HepG2 (cell line): ENCODE measurements at regions not wholly inside any gene's neighbourhood (a gene's known extent, or its start where the extent isn't known, plus 50 kb on each side); places are given as distances from the start of the nearest gene placed in this dataset.

Experiments used
- ATAC-seq: fragments of 200-7000 bp; cut with Tn5 transposase; 3 replicates; pipeline ENCODE4 v1.9.1; 2020; ENCODE audit warnings: mild to moderate bottlenecking, moderate library complexity
- BruUV-seq: library from RNA; stranded (reverse); fragments of 400-500 nt; replicated peaks from 2 replicates; lab custom pipeline; 2021; lab: Mats Ljungman, UMichigan
- CTCF ChIA-PET: fragments of 300-600 bp; formaldehyde crosslinking; extraction: SDS; loops from one replicate; lab custom pipeline; 2021; ENCODE audit warnings: low total read pairs, inconsistent platforms, low intra/inter-chr PET ratio; lab: Yijun Ruan, JAX
- POLR2A ChIA-PET: fragments of 350-600 bp; sonication (Branson Sonifier 250); formaldehyde crosslinking; loops from one replicate; lab custom pipeline; 2020; ENCODE audit warnings: antibody characterized with exemption, inconsistent platforms; lab: Yijun Ruan, JAX
- DNase-seq: peaks from one replicate; pipeline ENCODE4 v3.0.0-alpha.2; 2015; ENCODE audit warnings: low spot score
- FAIRE-seq: peaks from 3 replicates; lab custom pipeline; 2011; peaks lifted over from hg19 to GRCh38; lab: Jason Lieb, UNC
- H2AFZ ChIP-seq: one replicate; pipeline ENCODE4 v1.6.1; 2011; ENCODE audit warnings: low read length, inconsistent platforms
- H3K27ac ChIP-seq: fragments of 300-600 bp; 3 replicates; pipeline ENCODE4 v1.8.0; 2011; ENCODE audit warnings: mixed run types, mild to moderate bottlenecking, mixed read lengths, low read length, inconsistent platforms; ENCODE audit not compliant: insufficient read depth; ENCODE audit errors: extremely low read length
- H3K27me3 ChIP-seq, 2 experiments: fragments of 200-600 bp in 1 of 2; 2 replicates in 1 of 2; 3 replicates in 1 of 2; pipeline versions ENCODE4 v1.6.0 to v1.8.0; 2011; ENCODE audit warnings: low read length in 2 of 2, mild to moderate bottlenecking in 2 of 2, moderate library complexity in 2 of 2, inconsistent platforms in 1 of 2; ENCODE audit not compliant: insufficient read depth in 2 of 2, control insufficient read depth in 1 of 2
- H3K36me3 ChIP-seq, 2 experiments: fragments of 200-600 bp in 1 of 2; replicated peaks in 1 of 2; 2 replicates in 1 of 2; 3 replicates in 1 of 2; pipeline versions ENCODE4 v1.5.1 to v1.8.0; 2011; ENCODE audit warnings: low read length in 2 of 2, inconsistent platforms in 1 of 2; ENCODE audit not compliant: insufficient read depth in 2 of 2, control insufficient read depth in 1 of 2
- H3K4me1 ChIP-seq: 2 replicates; pipeline ENCODE4 v1.5.1; 2012; ENCODE audit warnings: low read length, inconsistent platforms; ENCODE audit not compliant: insufficient read depth
- H3K4me2 ChIP-seq: 2 replicates; pipeline ENCODE4 v1.6.0; 2011; ENCODE audit warnings: low read depth, low read length, inconsistent platforms
- H3K4me3 ChIP-seq, 3 experiments: fragments of 200-600 bp in 1 of 3; sonication (generic), shearing (Covaris generic) in 1 of 3; replicated peaks in 1 of 3; 2 replicates each; pipeline ENCODE4 v1.5.1; 2011 to 2016; ENCODE audit warnings: low read length in 3 of 3, inconsistent platforms in 2 of 3, low read depth in 2 of 3, mild to moderate bottlenecking in 2 of 3, control low read depth in 1 of 3, mixed read lengths in 1 of 3; ENCODE audit not compliant: insufficient read depth in 1 of 3
- H3K79me2 ChIP-seq: one replicate; pipeline ENCODE4 v1.6.1; 2011; ENCODE audit warnings: low read length, inconsistent platforms; ENCODE audit not compliant: insufficient read depth
- H3K9ac ChIP-seq: 2 replicates; pipeline ENCODE4 v1.6.0; 2011; ENCODE audit warnings: mild to moderate bottlenecking, low read depth, low read length, inconsistent platforms; ENCODE audit not compliant: insufficient read depth
- H3K9me3 ChIP-seq: 2 replicates; pipeline ENCODE4 v1.5.1; 2012; ENCODE audit warnings: mild to moderate bottlenecking, low read length
- H4K20me1 ChIP-seq: 2 replicates; pipeline ENCODE4 v1.6.0; 2011; ENCODE audit warnings: inconsistent platforms, mild to moderate bottlenecking, low read length, moderate library complexity; ENCODE audit not compliant: insufficient read depth
- ARNT2 ChIP-seq: sonication (generic); formaldehyde crosslinking; IDR thresholded peaks from 2 replicates; pipeline ENCODE4 v1.8.0; 2022; ENCODE audit warnings: mild to moderate bottlenecking, low read depth, missing genetic modification reagents, moderate library complexity
- DPF2 ChIP-seq: sonication (generic); formaldehyde crosslinking; IDR thresholded peaks from 2 replicates; pipeline ENCODE4 v1.4.0; 2020; ENCODE audit warnings: mild to moderate bottlenecking, low read depth, missing genetic modification reagents, borderline replicate concordance
- HNRNPK ChIP-seq: fragments of 200-400 bp; formaldehyde crosslinking; IDR thresholded peaks from 2 replicates; pipeline ENCODE4 v1.6.1; 2018; ENCODE audit warnings: low read length, low read depth, moderate library complexity, mild to moderate bottlenecking; ENCODE audit not compliant: poor library complexity, severe bottlenecking
- KLF11 ChIP-seq: IDR thresholded peaks from 2 replicates; pipeline ENCODE4 v1.6.1; 2016; ENCODE audit warnings: missing compliant biosample characterization
- PCBP2 ChIP-seq: fragments of 200-400 bp; formaldehyde crosslinking; optimal IDR thresholded peaks from 2 replicates; pipeline ENCODE3; 2018; ENCODE audit warnings: low read length, low read depth; ENCODE audit not compliant: poor library complexity, severe bottlenecking
- RFX5 ChIP-seq: IDR thresholded peaks from 2 replicates; pipeline ENCODE4 v1.6.1; 2011; ENCODE audit warnings: low read depth, low read length, improper control_type of control experiment
- TFDP2 ChIP-seq: sonication (generic); formaldehyde crosslinking; IDR thresholded peaks from 2 replicates; pipeline ENCODE4 v1.4.0; 2020; ENCODE audit warnings: missing genetic modification reagents
- THAP7 ChIP-seq: sonication (generic); formaldehyde crosslinking; IDR thresholded peaks from 2 replicates; pipeline ENCODE4 v1.8.1; 2023; ENCODE audit warnings: mild to moderate bottlenecking, missing genetic modification reagents
- ZBTB39 ChIP-seq: sonication (generic); formaldehyde crosslinking; IDR thresholded peaks from 2 replicates; pipeline ENCODE4 v1.5.0; 2020; ENCODE audit warnings: missing genetic modification reagents
- ZNF276 ChIP-seq: sonication (generic); formaldehyde crosslinking; IDR thresholded peaks from 2 replicates; pipeline ENCODE4 v1.4.0; 2020; ENCODE audit warnings: mild to moderate bottlenecking, low read depth, missing genetic modification reagents
- ZNF280B ChIP-seq: sonication (generic); formaldehyde crosslinking; IDR thresholded peaks from 2 replicates; pipeline ENCODE4 v1.5.0; 2020; ENCODE audit warnings: missing genetic modification reagents, mild to moderate bottlenecking, borderline replicate concordance
- WGBS: methylation state at CpG from one replicate; pipeline ENCODE4 v1.1.6; 2017; ENCODE audit warnings: low lambda C conversion rate; 5-methylcytosine and 5-hydroxymethylcytosine counted together
- in situ Hi-C: cut with HindIII; loops from 2 replicates; pipeline ENCODE4 v1.10.0; 2017; ENCODE audit warnings: low pct_unique_long_range_greater_than_20kb; ENCODE audit not compliant: extremely low pct_ligation_motif_present
- intact Hi-C: fragments of 100-400 bp; cut with micrococcal nuclease; formaldehyde crosslinking; loops from one replicate; pipeline ENCODE4 v1.10.0; 2022; ENCODE audit not compliant: unreplicated experiment

GRCh38 chr9:107079589-107079988 is 203.5 kb upstream of the RAD23B start:
- Histone ChIP-seq H3K9me3 (no peaks in the 10 kb centered on the region), H3K9ac (no peak overlapping the region), H3K4me3 (no peak overlapping the region), H4K20me1 (no peaks in the 10 kb centered on the region), H3K4me1 (no peaks in the 10 kb centered on the region), H3K27ac (no peak overlapping the region), H2AFZ (no peak overlapping the region), H3K36me3 (no peaks in the 10 kb centered on the region), H3K79me2 (no peaks in the 10 kb centered on the region), H3K27me3 (no peaks in the 10 kb centered on the region), H3K4me2 (no peak overlapping the region)
- ATAC-seq (no peak), DNase-seq (no peak), FAIRE-seq (no peak)
- CTCF ChIA-PET: no interaction called here
- in situ Hi-C loops (no loop called here), intact Hi-C loops (no loop called here)
- no TSS peak for BruUV-seq
- 5% methylated on average over 1 of the region's 1 CpG for WGBS
- TF ChIP-seq ZNF276 (CRISPR knock-in tag) (no peak), ARNT2 (no peak), THAP7 (CRISPR knock-in tag) (no peak), PCBP2 (peak; percentile 73), HNRNPK (peak; percentile 72)
- POLR2A ChIA-PET: no interaction called here

GRCh38 chr9:107080130-107080529 is 202.9 kb upstream of the RAD23B start:
- ATAC-seq (no peak), FAIRE-seq (no peak), DNase-seq (no peak)
- Histone ChIP-seq H3K27me3 (no peaks in the 10 kb centered on the region), H3K4me1 (no peaks in the 10 kb centered on the region), H3K79me2 (no peaks in the 10 kb centered on the region), H3K4me2 (no peak overlapping the region), H4K20me1 (no peaks in the 10 kb centered on the region), H3K27ac (no peak overlapping the region), H3K36me3 (no peaks in the 10 kb centered on the region), H2AFZ (no peak overlapping the region), H3K4me3 (no peak overlapping the region), H3K9ac (no peak overlapping the region), H3K9me3 (no peaks in the 10 kb centered on the region)
- 35% methylated on average over 3 of the region's 3 CpGs for WGBS
- intact Hi-C loops: no loop called here
- BruUV-seq: no TSS peak
- ChIA-PET POLR2A (no interaction called here), CTCF (no interaction called here)
- in situ Hi-C loops: no loop called here
- TF ChIP-seq ZNF280B (no peak), ZBTB39 (no peak), RFX5 (no peak), DPF2 (CRISPR knock-in tag) (no peak), KLF11 (CRISPR knock-in tag) (no peak), TFDP2 (CRISPR knock-in tag) (no peak)
